Tibial artery (tissue), 4 donors: ENCODE measurements at regions not wholly inside any gene's neighbourhood (a gene's known extent, or its start where the extent isn't known, plus 50 kb on each side); places are given as distances from the start of the nearest gene placed in this dataset.
"Not testable (repeated sequence)": the region's sequence is repeated elsewhere in the genome, so short reads cannot be mapped to it uniquely, and the experiment has no call there.

Source experiments
- DNase-seq, 2 donors: peaks; one replicate each; pipeline ENCODE4 v3.0.0-alpha.2; 2019
- H3K27ac ChIP-seq, 2 donors: fragments of 200-600 bp; sonication (generic) in 1 of 2; 1 replicate in 1 of 2; 2 replicates in 1 of 2; pipeline ENCODE4 v1.5.1; 2018 to 2019; ENCODE audit warnings: mild to moderate bottlenecking in 1 of 2
- H3K27me3 ChIP-seq, 2 donors: fragments of 200-600 bp; sonication (generic) in 1 of 2; one replicate each; pipeline versions ENCODE4 v1.5.1 to v1.6.0; 2016 to 2019
- H3K36me3 ChIP-seq, 3 donors: fragments of 200-600 bp; sonication (generic) in 2 of 3; one replicate each; pipeline ENCODE4 v1.5.1; 2016 to 2019; ENCODE audit warnings: mild to moderate bottlenecking in 2 of 3
- H3K4me1 ChIP-seq, 4 donors: fragments of 200-600 bp; sonication (generic) in 2 of 4; 1 replicate in 3 of 4; 2 replicates in 1 of 4; pipeline ENCODE4 v1.5.1; 2016 to 2019
- H3K4me3 ChIP-seq, 2 donors: fragments of 200-600 bp; sonication (generic) in 1 of 2; 1 replicate in 1 of 2; 2 replicates in 1 of 2; pipeline ENCODE4 v1.5.1; 2018 to 2019; ENCODE audit warnings: mild to moderate bottlenecking in 2 of 2
- H3K9me3 ChIP-seq, 3 donors: fragments of 200-600 bp; sonication (generic) in 1 of 3; one replicate each; pipeline ENCODE4 v1.5.1; 2016 to 2019
- intact Hi-C: fragments of 100-400 bp; cut with DNase I; formaldehyde crosslinking; loops from one replicate; pipeline ENCODE4 v1.15.0; 2023; ENCODE audit warnings: low total_unique reads
- TF ChIP-seq, protein P1 (sequence below), 2 experiments: fragments of 200-600 bp in 1 of 2; fragments of 450-650 bp in 1 of 2; IDR thresholded peaks; one replicate each; pipeline ENCODE4 v1.5.1; 2017 to 2019; ENCODE audit warnings: antibody characterized with exemption in 2 of 2, mild to moderate bottlenecking in 1 of 2, moderate library complexity in 1 of 2

DNA sequence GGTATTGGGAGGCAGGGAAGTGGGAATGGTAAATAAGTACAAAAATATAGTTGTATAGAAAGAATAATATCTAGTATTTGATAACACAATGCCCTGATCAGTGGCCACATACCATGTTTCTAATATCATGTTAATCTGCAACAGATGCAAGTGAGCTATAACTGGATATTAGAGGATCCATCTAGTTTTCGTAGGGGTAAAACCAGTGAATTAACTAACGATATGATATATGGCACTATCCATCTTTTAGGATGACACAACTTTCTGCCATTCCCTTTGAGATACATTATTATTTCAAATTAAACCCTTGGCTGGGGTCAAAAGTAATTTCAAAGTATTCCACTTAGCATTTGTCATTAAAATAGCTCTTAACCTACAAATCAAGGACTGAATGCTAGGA lies 1686.2 kb downstream of the SLITRK1 start:
- no peak for DNase-seq
- intact Hi-C loops, result no loop called here
- H3K27me3 ChIP-seq, result no peaks in the 10 kb centered on the region
- peaks cover 0 to 9% (median 0%) of the 10 kb centered on the region in 4 donors for H3K4me1 ChIP-seq
- TF ChIP-seq, protein P1, sequence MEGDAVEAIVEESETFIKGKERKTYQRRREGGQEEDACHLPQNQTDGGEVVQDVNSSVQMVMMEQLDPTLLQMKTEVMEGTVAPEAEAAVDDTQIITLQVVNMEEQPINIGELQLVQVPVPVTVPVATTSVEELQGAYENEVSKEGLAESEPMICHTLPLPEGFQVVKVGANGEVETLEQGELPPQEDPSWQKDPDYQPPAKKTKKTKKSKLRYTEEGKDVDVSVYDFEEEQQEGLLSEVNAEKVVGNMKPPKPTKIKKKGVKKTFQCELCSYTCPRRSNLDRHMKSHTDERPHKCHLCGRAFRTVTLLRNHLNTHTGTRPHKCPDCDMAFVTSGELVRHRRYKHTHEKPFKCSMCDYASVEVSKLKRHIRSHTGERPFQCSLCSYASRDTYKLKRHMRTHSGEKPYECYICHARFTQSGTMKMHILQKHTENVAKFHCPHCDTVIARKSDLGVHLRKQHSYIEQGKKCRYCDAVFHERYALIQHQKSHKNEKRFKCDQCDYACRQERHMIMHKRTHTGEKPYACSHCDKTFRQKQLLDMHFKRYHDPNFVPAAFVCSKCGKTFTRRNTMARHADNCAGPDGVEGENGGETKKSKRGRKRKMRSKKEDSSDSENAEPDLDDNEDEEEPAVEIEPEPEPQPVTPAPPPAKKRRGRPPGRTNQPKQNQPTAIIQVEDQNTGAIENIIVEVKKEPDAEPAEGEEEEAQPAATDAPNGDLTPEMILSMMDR (IDR thresholded peaks at IDR 0.05), result no peak
- H3K9me3 ChIP-seq, result no peaks in the 10 kb centered on the region
- H3K27ac ChIP-seq, result no peak overlapping the region
- H3K36me3 ChIP-seq, result no peaks in the 10 kb centered on the region
- no peak overlapping the region for H3K4me3 ChIP-seq

DNA sequence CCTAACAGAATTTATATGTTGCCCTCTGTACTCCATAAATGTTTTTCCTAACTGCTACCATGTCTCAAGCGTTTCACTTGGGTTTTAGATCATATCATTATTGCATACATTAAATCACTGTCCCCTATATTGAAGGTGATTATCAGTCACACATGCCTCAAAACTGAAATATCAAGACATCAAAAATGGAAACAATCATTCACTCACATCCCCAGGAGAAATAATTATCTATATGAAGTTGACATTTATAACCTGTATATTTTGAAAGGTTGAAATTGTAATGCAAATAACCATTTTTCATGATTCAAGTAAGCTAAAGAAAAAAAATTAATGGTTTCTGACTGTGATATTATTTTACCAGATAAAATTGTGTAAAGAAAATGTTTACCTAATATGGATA lies 1695.0 kb downstream of the SLITRK1 start:
- H3K4me3 ChIP-seq, result no peak overlapping the region
- H3K9me3 ChIP-seq, result no peaks in the 10 kb centered on the region
- intact Hi-C loops, result no loop called here
- no peaks in the 10 kb centered on the region for H3K27me3 ChIP-seq
- no peaks in the 10 kb centered on the region for H3K4me1 ChIP-seq
- H3K36me3 ChIP-seq, result no peaks in the 10 kb centered on the region
- DNase-seq, result no peak
- TF ChIP-seq, protein P1 (IDR thresholded peaks at IDR 0.05), result no peak
- H3K27ac ChIP-seq, result no peak overlapping the region

DNA sequence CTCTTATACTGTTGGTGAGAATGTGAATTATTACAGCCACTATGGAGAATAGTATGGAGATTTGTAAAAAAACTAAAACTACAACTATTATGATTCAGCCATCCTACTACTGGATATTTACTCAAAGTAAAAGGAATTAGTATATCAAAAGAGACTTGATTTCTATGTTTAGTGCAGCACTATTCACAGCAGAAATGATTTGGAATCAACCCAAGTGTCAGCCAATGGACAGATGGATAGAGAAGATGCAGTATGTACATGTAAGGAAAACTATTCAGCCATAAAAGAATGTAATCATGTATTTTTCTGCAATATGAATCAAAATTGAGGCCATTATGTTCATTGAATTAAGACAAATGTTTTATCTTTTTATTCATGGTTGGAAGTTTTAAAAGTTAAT lies 1705.5 kb downstream of the SLITRK1 start:
- H3K9me3 ChIP-seq, result no peaks in the 10 kb centered on the region
- H3K27me3 ChIP-seq, result no peaks in the 10 kb centered on the region
- no peak overlapping the region for H3K4me3 ChIP-seq
- H3K36me3 ChIP-seq, result no peaks in the 10 kb centered on the region
- no peak overlapping the region for H3K27ac ChIP-seq
- TF ChIP-seq, protein P1 (IDR thresholded peaks at IDR 0.05), result no peak
- no peaks in the 10 kb centered on the region for H3K4me1 ChIP-seq
- intact Hi-C loops, result no loop called here
- no peak for DNase-seq

DNA sequence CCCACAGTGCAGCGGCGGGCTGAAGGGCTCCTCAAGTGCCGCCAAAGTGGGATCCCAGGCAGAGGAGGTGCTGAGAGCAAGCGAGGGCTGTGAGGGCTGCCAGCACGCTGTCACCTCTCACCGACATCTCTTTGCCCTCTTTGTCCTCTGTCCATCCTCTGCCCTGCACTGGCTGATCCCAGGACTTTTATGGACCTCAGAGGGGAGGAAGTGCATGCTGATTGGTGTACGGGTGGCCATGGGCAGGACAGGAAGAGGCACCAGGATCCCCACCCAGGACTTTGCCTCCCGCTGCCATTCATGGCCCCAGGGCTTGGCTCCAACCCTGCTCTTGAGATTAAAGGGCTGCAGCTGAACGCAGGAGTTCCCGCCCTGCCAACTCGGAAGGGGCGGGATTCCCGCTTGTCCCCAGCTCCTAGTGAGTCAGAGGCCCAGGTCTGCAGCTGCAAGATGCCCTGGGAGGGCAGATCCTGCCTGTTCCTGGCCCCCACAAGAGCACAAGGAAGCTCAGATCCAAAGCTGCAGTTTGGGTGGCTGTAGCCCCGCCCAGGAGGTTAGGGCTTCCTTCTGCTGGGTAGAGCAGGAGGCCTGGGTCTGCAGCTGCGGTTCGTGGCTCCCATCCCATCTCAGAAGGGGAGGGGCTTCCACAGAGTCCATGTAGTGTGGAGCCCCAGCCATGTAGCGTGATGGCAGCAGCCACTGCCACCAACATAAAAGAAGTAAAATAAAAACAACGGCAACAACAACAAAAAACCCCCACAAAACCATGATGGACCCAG lies 1716.7 kb downstream of the SLITRK1 start:
- Histone ChIP-seq H3K9me3 (no peaks in the 10 kb centered on the region), H3K4me3 (no peak overlapping the region), H3K27me3 (no peaks in the 10 kb centered on the region), H3K27ac (no peak overlapping the region), H3K4me1 (no peaks in the 10 kb centered on the region), H3K36me3 (no peaks in the 10 kb centered on the region)
- intact Hi-C loops, result no loop called here
- no peak for DNase-seq
- TF ChIP-seq, protein P1 (IDR thresholded peaks at IDR 0.05), result no peak

DNA sequence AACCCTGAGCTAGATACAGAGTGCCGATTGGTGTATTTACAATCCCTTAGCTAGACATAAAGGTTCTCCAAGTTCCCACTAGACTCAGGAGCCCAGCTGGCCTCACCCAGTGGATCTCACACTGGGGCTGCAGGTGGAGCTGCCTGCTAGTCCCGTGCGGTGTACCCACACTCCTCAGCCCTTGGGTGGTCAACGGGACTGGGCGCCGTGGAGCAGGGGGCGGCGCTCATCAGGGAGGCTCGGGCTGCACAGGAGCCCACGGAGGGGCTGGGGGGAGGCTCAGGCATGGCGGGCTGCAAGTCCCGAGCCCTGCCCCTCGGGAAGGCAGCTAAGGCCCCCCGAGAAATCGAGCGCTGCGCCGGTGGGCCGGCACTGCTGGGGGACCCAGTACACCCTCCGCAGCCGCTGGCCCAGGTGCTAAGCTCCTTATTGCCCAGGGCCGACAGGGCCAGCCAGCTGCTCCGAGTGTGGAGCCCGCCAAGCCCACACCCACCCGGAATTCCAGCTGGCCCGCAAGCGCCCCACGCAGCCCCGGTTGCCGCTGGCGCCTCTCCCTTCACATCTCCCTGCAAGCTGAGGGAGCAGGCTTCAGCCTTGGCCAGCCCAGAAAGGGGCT lies 1717.4 kb downstream of the SLITRK1 start:
- DNase-seq, H3K4me1 ChIP-seq, H3K27ac ChIP-seq, H3K36me3 ChIP-seq, H3K27me3 ChIP-seq, H3K4me3 ChIP-seq, H3K9me3 ChIP-seq, intact Hi-C loops: not testable (repeated sequence)

DNA sequence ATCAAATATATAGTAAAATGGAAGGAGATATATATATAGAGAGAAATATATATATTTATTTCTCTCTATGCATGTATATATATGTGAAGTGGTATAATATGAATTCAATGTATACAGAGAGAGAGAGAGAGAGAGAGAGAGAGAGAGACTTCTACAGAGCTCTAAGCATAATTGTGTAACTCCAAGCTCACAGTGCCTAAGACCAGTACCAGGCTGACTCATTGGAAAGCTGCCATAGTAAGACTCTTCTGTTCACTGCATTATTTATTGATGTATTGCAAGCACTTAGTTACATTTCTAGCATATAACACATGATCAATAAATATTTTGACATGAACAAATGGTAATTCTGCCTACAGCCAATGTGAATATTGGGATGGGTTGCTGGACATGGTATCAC lies 1734.7 kb downstream of the SLITRK1 start:
- intact Hi-C loops, result no loop called here
- no peak overlapping the region for H3K27ac ChIP-seq
- H3K9me3 ChIP-seq, result no peaks in the 10 kb centered on the region
- H3K4me1 ChIP-seq, result no peaks in the 10 kb centered on the region
- no peak for DNase-seq
- no peaks in the 10 kb centered on the region for H3K36me3 ChIP-seq
- H3K4me3 ChIP-seq, result no peak overlapping the region
- TF ChIP-seq, protein P1 (IDR thresholded peaks at IDR 0.05), result no peak
- H3K27me3 ChIP-seq, result no peaks in the 10 kb centered on the region
